Progenitor cell of endocrine pancreas (in vitro differentiated cells): ENCODE measurements at regions not wholly inside any gene's neighbourhood (a gene's known extent, or its start where the extent isn't known, plus 50 kb on each side); places are given as distances from the start of the nearest gene placed in this dataset.

Source experiments
- DNase-seq: peaks from one replicate; pipeline ENCODE4 v3.0.0; 2021; ENCODE audit warnings: low spot score; ENCODE audit not compliant: unreplicated experiment
- H3K27ac Mint-ChIP-seq: 2 replicates; pipeline ENCODE4 v1.8.0; 2021; ENCODE audit warnings: mild to moderate bottlenecking, moderate library complexity, mixed read lengths
- H3K27me3 Mint-ChIP-seq: 2 replicates; pipeline ENCODE4 v1.8.0; 2021; ENCODE audit warnings: mixed read lengths
- H3K36me3 Mint-ChIP-seq: 2 replicates; pipeline ENCODE4 v1.8.0; 2022; ENCODE audit warnings: mixed read lengths; ENCODE audit not compliant: insufficient read depth
- H3K4me1 Mint-ChIP-seq: 2 replicates; pipeline ENCODE4 v1.8.0; 2021; ENCODE audit warnings: low read depth, mixed read lengths
- H3K4me3 Mint-ChIP-seq: 2 replicates; pipeline ENCODE4 v1.8.0; 2021; ENCODE audit warnings: low read depth, mild to moderate bottlenecking, moderate library complexity, mixed read lengths
- H3K9me3 Mint-ChIP-seq: 2 replicates; pipeline ENCODE4 v1.8.0; 2021; ENCODE audit warnings: low read depth, mixed read lengths
- TF ChIP-seq, protein P1 (sequence below): fragments of 200-600 bp; sonication (generic); IDR thresholded peaks from one replicate; pipeline ENCODE4 v1.5.0; 2021; ENCODE audit warnings: antibody characterized with exemption, mild to moderate bottlenecking; ENCODE audit not compliant: unreplicated experiment

DNA sequence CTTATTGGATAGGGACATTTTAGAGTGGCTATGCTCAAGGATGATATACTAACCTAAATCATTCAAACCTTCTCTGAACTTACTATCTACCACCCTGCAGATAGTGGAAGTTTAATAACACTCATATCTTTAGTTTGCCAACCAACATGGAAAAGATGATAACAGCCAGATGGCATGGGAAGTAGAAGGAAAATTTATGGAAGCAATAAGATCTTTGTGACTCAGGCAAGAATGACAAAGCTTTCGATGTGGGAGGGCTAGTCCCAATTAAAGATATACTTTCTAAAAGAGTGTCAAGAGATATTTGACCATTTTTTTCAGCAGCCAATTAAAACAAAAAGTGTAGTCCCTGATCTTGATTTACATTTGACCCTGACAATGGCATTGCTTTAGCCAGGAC, 631.7 kb downstream of the RPS29 start:
- no peak overlapping the region for H3K27ac Mint-ChIP-seq
- no peaks in the 10 kb centered on the region for H3K27me3 Mint-ChIP-seq
- no peak overlapping the region for H3K4me3 Mint-ChIP-seq
- H3K4me1 Mint-ChIP-seq = peaks cover 14% of the 10 kb centered on the region
- no peak for DNase-seq
- TF ChIP-seq, protein P1, sequence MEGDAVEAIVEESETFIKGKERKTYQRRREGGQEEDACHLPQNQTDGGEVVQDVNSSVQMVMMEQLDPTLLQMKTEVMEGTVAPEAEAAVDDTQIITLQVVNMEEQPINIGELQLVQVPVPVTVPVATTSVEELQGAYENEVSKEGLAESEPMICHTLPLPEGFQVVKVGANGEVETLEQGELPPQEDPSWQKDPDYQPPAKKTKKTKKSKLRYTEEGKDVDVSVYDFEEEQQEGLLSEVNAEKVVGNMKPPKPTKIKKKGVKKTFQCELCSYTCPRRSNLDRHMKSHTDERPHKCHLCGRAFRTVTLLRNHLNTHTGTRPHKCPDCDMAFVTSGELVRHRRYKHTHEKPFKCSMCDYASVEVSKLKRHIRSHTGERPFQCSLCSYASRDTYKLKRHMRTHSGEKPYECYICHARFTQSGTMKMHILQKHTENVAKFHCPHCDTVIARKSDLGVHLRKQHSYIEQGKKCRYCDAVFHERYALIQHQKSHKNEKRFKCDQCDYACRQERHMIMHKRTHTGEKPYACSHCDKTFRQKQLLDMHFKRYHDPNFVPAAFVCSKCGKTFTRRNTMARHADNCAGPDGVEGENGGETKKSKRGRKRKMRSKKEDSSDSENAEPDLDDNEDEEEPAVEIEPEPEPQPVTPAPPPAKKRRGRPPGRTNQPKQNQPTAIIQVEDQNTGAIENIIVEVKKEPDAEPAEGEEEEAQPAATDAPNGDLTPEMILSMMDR = no peak
- no peaks in the 10 kb centered on the region for H3K36me3 Mint-ChIP-seq
- H3K9me3 Mint-ChIP-seq = peaks cover 3% of the 10 kb centered on the region

DNA sequence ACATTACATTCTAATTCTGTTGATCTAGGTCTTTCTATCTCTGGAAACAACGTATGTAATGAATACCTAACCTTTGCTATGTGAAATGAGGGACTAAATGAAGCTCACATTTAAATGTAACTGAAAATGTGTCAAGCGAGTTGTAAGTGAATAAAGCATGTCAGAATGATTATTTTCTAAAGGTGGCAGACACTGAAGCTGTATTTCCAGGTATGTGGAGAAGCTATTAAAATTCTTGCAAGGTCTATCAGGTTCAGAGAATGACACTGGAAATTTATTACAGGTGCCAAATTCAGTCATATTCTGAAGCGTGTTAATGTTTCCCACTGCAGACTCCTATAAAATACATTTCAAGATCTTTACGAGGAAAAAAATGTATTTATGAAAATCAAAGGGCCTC, 641.4 kb downstream of the RPS29 start:
- H3K4me1 Mint-ChIP-seq = peaks cover 14% of the 10 kb centered on the region
- H3K27ac Mint-ChIP-seq = no peak overlapping the region
- no peaks in the 10 kb centered on the region for H3K27me3 Mint-ChIP-seq
- no peak overlapping the region for H3K4me3 Mint-ChIP-seq
- no peaks in the 10 kb centered on the region for H3K36me3 Mint-ChIP-seq
- peaks cover 13% of the 10 kb centered on the region for H3K9me3 Mint-ChIP-seq
- TF ChIP-seq, protein P1 = no peak
- no peak for DNase-seq

- TF ChIP-seq, protein P1 = no peak
- Mint-ChIP-seq H3K9me3 (peaks cover 13% of the 10 kb centered on the region), H3K27me3 (no peaks in the 10 kb centered on the region), H3K4me3 (no peak overlapping the region), H3K4me1 (peaks cover 14% of the 10 kb centered on the region), H3K27ac (no peak overlapping the region), H3K36me3 (no peaks in the 10 kb centered on the region)
- no peak for DNase-seq
Measured at GRCh38 chr14:48943913-48944312, 642.3 kb downstream of the RPS29 start.

DNA sequence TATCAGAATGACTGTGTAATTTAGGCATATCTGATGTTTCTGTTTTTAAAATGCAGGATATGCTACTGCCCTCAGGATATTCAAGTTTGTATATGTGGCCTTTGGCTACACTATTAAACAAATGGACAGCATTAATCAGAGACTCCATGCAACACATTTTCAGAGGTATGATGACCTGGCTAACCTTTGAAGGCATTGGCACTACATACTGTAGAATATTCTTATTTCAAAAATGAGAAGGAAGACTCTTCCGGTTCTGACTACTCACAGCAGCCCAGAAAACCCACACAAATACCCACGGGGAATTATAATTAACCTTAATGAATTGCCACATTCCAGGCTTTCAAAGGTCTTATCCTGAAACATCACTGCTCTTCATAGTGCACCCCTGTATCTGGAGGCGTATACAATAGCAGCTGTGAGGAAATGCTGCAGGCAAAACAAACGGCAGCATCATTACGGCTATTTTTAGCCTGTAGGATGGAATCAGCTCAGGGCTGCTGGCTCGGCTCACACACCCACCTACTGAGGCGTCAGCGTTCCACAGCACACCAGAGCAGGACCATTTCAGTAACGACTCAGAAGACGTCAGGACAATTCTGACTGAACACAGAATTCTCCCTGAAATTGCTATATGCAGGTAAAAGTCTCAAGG, 648.5 kb downstream of the RPS29 start:
- Mint-ChIP-seq H3K36me3 (no peaks in the 10 kb centered on the region), H3K4me3 (no peak overlapping the region), H3K27ac (no peak overlapping the region), H3K4me1 (no peaks in the 10 kb centered on the region), H3K9me3 (peaks cover 3% of the 10 kb centered on the region), H3K27me3 (no peaks in the 10 kb centered on the region)
- TF ChIP-seq, protein P1 = no peak
- DNase-seq = no peak

DNA sequence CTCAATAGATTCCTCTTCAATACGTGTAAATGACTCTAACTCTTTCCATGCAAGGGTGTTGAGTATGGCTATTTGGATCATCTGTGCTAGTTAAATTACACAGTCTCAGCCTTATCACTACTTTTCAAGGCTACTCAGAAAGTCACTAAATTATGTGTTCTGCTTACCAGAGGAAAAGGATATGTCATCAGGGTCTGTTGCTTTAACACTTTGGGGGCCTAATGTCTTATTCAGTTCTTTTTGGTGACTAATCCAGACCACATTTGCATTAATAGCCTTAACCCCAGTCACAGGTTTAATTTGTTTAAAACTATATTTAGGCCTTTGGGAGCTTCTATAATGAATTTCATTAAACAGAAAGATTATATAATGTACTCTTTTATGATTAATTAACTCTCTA, 649.3 kb downstream of the RPS29 start:
- Mint-ChIP-seq H3K4me3 (no peak overlapping the region), H3K4me1 (no peaks in the 10 kb centered on the region), H3K27me3 (no peaks in the 10 kb centered on the region), H3K36me3 (no peaks in the 10 kb centered on the region), H3K27ac (no peak overlapping the region), H3K9me3 (peaks cover 3% of the 10 kb centered on the region)
- TF ChIP-seq, protein P1 = no peak
- no peak for DNase-seq
